Upper lobe of left lung (tissue), 6 donors: ENCODE measurements at regions not wholly inside any gene's neighbourhood (a gene's known extent, or its start where the extent isn't known, plus 50 kb on each side); places are given as distances from the start of the nearest gene placed in this dataset.
A peak's percentile ranks its signal among the peaks of the same experiment; 100 is the strongest.

ENCODE experiments used
- ATAC-seq, 2 donors: fragments of 200-7000 bp; cut with Tn5 transposase; one replicate each; pipeline ENCODE4 v1.9.1; 2022; ENCODE audit warnings: mild to moderate bottlenecking in 2 of 2, moderate library complexity in 2 of 2; ENCODE audit not compliant: low FRiP score in 2 of 2
- DNase-seq, 2 donors: peaks; one replicate each; pipeline ENCODE4 v3.0.0-alpha.2; 2019 to 2020
- H3K27ac ChIP-seq, 4 donors: fragments of 200-600 bp; sonication (generic); one replicate each; pipeline ENCODE4 v1.5.1; 2016 to 2019
- H3K27me3 ChIP-seq, 4 donors: fragments of 200-600 bp; sonication (generic); one replicate each; pipeline ENCODE4 v1.5.1; 2017 to 2019
- H3K36me3 ChIP-seq, 4 donors: fragments of 200-600 bp; sonication (generic); one replicate each; pipeline ENCODE4 v1.5.1; 2016 to 2019
- H3K4me1 ChIP-seq, 4 donors: fragments of 200-600 bp; sonication (generic); one replicate each; pipeline ENCODE4 v1.5.1; 2018 to 2019
- H3K4me3 ChIP-seq, 4 donors: fragments of 200-600 bp; sonication (generic); one replicate each; pipeline ENCODE4 v1.5.1; 2017 to 2019; ENCODE audit warnings: mild to moderate bottlenecking in 2 of 4, moderate library complexity in 1 of 4
- H3K9me3 ChIP-seq, 4 donors: fragments of 200-600 bp; sonication (generic); one replicate each; pipeline ENCODE4 v1.5.1; 2018 to 2019
- EP300 ChIP-seq, 4 donors: sonication (generic); formaldehyde crosslinking; IDR thresholded peaks; one replicate each; pipeline ENCODE4 v1.5.1; 2017; ENCODE audit warnings: antibody characterized with exemption in 4 of 4, control low read depth in 2 of 4
- POLR2A ChIP-seq, 4 donors: fragments of 450-650 bp; IDR thresholded peaks; one replicate each; pipeline ENCODE4 v1.5.1; 2016 to 2017; ENCODE audit warnings: antibody characterized with exemption in 4 of 4, mild to moderate bottlenecking in 2 of 4
- POLR2AphosphoS5 ChIP-seq, 2 donors: sonication (generic); formaldehyde crosslinking; IDR thresholded peaks; one replicate each; pipeline ENCODE4 v1.5.1; 2017; ENCODE audit warnings: antibody characterized with exemption in 2 of 2
- WGBS, 2 donors: methylation state at CpG; one replicate each; pipeline ENCODE4 v1.1.5; 2017 to 2018; 5-methylcytosine and 5-hydroxymethylcytosine counted together
- TF ChIP-seq, protein P1 (sequence below), 6 experiments: fragments of 450-650 bp in 4 of 6; fragments of 200-600 bp in 2 of 6; sonication (generic) in 2 of 6; IDR thresholded peaks; one replicate each; pipeline ENCODE4 v1.5.1; 2016 to 2019; ENCODE audit warnings: antibody characterized with exemption in 6 of 6
- donor health status: DM: no; HTN: no; CAD: no; lungs with moderate emphysema.
- donor health status: DM: no; HTN: yes; CAD: no; lungs with severe emphysema.

- no peaks in the 10 kb centered on the region for H3K27me3 ChIP-seq
- no peaks in the 10 kb centered on the region for H3K9me3 ChIP-seq
- H3K27ac ChIP-seq, result no peak overlapping the region
- no peaks in the 10 kb centered on the region for H3K36me3 ChIP-seq
- ATAC-seq (no peak), DNase-seq (no peak)
- no peak for TF ChIP-seq POLR2AphosphoS5 (IDR thresholded peaks at IDR 0.05)
- no peak for TF ChIP-seq POLR2A (IDR thresholded peaks at IDR 0.05)
- no peak for TF ChIP-seq EP300 (IDR thresholded peaks at IDR 0.05)
- TF ChIP-seq, protein P1, sequence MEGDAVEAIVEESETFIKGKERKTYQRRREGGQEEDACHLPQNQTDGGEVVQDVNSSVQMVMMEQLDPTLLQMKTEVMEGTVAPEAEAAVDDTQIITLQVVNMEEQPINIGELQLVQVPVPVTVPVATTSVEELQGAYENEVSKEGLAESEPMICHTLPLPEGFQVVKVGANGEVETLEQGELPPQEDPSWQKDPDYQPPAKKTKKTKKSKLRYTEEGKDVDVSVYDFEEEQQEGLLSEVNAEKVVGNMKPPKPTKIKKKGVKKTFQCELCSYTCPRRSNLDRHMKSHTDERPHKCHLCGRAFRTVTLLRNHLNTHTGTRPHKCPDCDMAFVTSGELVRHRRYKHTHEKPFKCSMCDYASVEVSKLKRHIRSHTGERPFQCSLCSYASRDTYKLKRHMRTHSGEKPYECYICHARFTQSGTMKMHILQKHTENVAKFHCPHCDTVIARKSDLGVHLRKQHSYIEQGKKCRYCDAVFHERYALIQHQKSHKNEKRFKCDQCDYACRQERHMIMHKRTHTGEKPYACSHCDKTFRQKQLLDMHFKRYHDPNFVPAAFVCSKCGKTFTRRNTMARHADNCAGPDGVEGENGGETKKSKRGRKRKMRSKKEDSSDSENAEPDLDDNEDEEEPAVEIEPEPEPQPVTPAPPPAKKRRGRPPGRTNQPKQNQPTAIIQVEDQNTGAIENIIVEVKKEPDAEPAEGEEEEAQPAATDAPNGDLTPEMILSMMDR (IDR thresholded peaks at IDR 0.05), result no peak
- H3K4me1 ChIP-seq, result no peaks in the 10 kb centered on the region
- no peak overlapping the region for H3K4me3 ChIP-seq
- WGBS, 2 donors, result 40 to 72% methylated on average over 2 of the region's 2 CpGs
Measured at GRCh38 chr1:115457289-115457688, 119.2 kb upstream of the NGF start.

DNA sequence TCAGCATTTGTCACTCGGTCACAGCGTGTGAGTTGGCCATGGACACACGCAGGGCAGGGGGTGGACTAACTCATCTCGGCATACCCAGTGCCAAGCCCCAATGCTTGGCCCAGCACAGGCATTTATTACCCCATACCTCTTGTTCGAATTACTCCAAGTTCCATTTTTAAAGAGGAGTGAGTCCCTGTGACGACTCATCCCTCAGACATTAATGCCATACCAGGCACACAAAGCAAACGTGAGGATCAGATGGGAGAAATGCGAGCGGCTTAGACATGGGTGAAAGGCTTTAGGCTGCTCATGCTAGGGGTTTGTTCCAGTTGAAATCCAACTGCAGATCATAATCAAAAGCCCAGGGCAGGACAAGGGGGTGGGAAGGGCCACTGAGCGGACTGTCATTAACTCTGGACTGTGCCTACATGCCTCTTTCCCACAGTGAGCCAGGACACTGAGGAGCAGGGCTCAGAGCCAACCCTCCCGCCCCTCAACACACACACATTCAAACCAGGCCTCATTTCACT lies 118.5 kb upstream of the NGF start:
- TF ChIP-seq POLR2A (IDR thresholded peaks at IDR 0.05) (no peak), POLR2AphosphoS5 (IDR thresholded peaks at IDR 0.05) (no peak), EP300 (IDR thresholded peaks at IDR 0.05) (no peak)
- TF ChIP-seq, protein P1 (IDR thresholded peaks at IDR 0.05), result no peak
- no peaks in the 10 kb centered on the region for H3K36me3 ChIP-seq
- 84 to 85% methylated on average over 9 to 11 of the region's 11 CpGs for WGBS, 2 donors
- H3K4me1 ChIP-seq, result no peaks in the 10 kb centered on the region
- ATAC-seq (no peak), DNase-seq (no peak)
- H3K27me3 ChIP-seq, result no peaks in the 10 kb centered on the region
- no peaks in the 10 kb centered on the region for H3K9me3 ChIP-seq
- H3K27ac ChIP-seq, result no peak overlapping the region
- no peak overlapping the region for H3K4me3 ChIP-seq

DNA sequence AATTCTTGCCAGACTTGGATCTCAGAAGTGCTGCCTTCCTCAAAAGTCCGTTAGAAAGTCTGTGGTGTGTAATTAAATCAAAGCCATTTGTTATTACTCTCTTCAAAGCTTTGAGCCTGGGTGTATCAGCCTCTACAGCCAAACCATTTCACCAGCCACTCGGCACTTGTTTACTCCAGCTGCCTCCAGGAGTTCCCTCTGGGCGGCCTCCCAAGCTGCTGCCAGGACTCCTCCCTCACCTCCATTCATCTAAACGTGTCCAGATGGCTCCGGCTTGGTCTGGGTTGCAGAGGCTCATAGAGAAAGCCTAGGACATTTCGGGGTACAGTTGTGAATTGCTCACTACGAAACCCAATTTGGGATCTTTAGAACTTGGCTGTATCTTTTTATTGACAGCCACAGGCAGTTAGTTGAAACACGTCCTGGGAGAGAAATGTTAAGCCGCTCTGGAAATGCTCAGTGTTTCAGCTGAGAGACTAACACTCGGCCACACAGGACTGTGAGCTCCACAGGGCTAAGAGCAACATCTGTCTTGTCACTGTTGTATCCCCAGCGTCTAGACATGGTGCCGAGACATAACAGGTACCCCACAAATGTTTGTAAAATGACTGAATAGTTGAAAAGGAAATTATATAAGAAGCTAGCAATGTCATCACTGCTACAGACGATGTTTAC lies 116.9 kb upstream of the NGF start:
- H3K27me3 ChIP-seq, result no peaks in the 10 kb centered on the region
- H3K27ac ChIP-seq, result no peak overlapping the region
- DNase-seq, result no peak
- H3K4me1 ChIP-seq, result no peaks in the 10 kb centered on the region
- H3K36me3 ChIP-seq, result no peaks in the 10 kb centered on the region
- TF ChIP-seq POLR2A (IDR thresholded peaks at IDR 0.05) (no peak), POLR2AphosphoS5 (IDR thresholded peaks at IDR 0.05) (peak in 1 of 2 donors; percentile 63), EP300 (IDR thresholded peaks at IDR 0.05) (peak in 1 of 4 donors; percentile 14)
- TF ChIP-seq, protein P1 (IDR thresholded peaks at IDR 0.05), result no peak
- no peaks in the 10 kb centered on the region for H3K9me3 ChIP-seq
- no peak overlapping the region for H3K4me3 ChIP-seq
- peak; percentile 6 to 20 for ATAC-seq
- WGBS, 2 donors, result 51 to 55% methylated on average over 13 of the region's 13 CpGs

DNA sequence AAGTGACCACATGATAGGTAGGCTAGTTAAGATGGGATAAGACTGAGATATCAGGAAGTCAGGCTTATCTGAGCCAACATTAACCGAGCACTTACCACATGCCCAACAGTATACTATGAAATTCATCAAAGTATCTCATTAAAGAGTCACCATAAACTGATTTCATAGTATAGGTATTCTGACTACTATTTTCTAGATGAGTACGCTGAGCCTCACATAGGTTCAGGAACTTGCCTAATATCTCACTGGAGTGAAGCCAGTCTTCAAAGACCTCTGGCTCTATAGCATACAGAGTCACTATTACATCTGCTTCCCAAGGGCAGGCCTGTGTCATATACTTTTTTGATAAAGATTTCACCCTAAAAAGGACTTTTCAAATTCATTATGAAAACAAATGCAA lies 115.6 kb upstream of the NGF start:
- Histone ChIP-seq H3K27me3 (no peaks in the 10 kb centered on the region), H3K4me1 (no peaks in the 10 kb centered on the region), H3K27ac (no peak overlapping the region), H3K9me3 (no peaks in the 10 kb centered on the region), H3K4me3 (no peak overlapping the region), H3K36me3 (no peaks in the 10 kb centered on the region)
- ATAC-seq, result no peak
- WGBS, 2 donors, result 88% methylated on average over 2 of the region's 2 CpGs
- TF ChIP-seq, protein P1 (IDR thresholded peaks at IDR 0.05), result no peak
- no peak for DNase-seq
